K562 (cell line): ENCODE measurements at regions not wholly inside any gene's neighbourhood (a gene's known extent, or its start where the extent isn't known, plus 50 kb on each side); places are given as distances from the start of the nearest gene placed in this dataset.

Experiments
- ARID1B ChIP-seq: fragments of 450-650 bp; IDR thresholded peaks from 2 replicates; pipeline ENCODE4 v1.6.1; 2016; ENCODE audit warnings: antibody characterized with exemption, mild to moderate bottlenecking, inconsistent platforms
- CTCF ChIP-seq, 3 experiments: IDR thresholded peaks in 2 of 3; conservative IDR thresholded peaks in 1 of 3; 2 replicates each; pipeline ENCODE4 v1.5.1; 2011 to 2012; ENCODE audit warnings: low read length in 3 of 3, mild to moderate bottlenecking in 3 of 3, control low read depth in 2 of 3, improper control_type of control experiment in 1 of 3, inconsistent platforms in 1 of 3, low read depth in 1 of 3, mixed read lengths in 1 of 3, moderate library complexity in 1 of 3; ENCODE audit not compliant: insufficient read depth in 2 of 3
- EHMT2 ChIP-seq: fragments of 450-650 bp; IDR thresholded peaks from 2 replicates; pipeline ENCODE4 v1.6.1; 2018; ENCODE audit warnings: antibody characterized with exemption
- ELK3 ChIP-seq: fragments of 450-650 bp; formaldehyde crosslinking; IDR thresholded peaks from 2 replicates; pipeline ENCODE4 v1.4.0; 2020; ENCODE audit warnings: mild to moderate bottlenecking
- PBX2 ChIP-seq, 2 experiments: IDR thresholded peaks in 1 of 2; conservative IDR thresholded peaks in 1 of 2; 2 replicates each; pipeline ENCODE4 v1.6.1; 2016; ENCODE audit warnings: low read depth in 2 of 2, mild to moderate bottlenecking in 1 of 2, missing compliant biosample characterization in 1 of 2, missing genetic modification characterization in 1 of 2, moderate library complexity in 1 of 2
- PYGO2 ChIP-seq: fragments of 450-650 bp; IDR thresholded peaks from 2 replicates; pipeline ENCODE4 v1.6.1; 2016; ENCODE audit warnings: mild to moderate bottlenecking, missing genetic modification characterization, moderate library complexity, missing compliant biosample characterization
- RAD21 ChIP-seq, 2 experiments: fragments of 250-450 bp in 1 of 2; fragments of 450-650 bp in 1 of 2; sonication (Bioruptor Pico) in 1 of 2; formaldehyde crosslinking in 1 of 2; IDR thresholded peaks in 1 of 2; conservative IDR thresholded peaks in 1 of 2; 2 replicates each; pipeline versions ENCODE4 v1.4.0 to v1.8.0; 2020 to 2022; ENCODE audit warnings: mild to moderate bottlenecking in 2 of 2, moderate library complexity in 1 of 2
- TAL1 ChIP-seq: fragments of 450-650 bp; IDR thresholded peaks from 2 replicates; pipeline ENCODE4 v1.6.1; 2016; ENCODE audit warnings: mild to moderate bottlenecking
- TF ChIP-seq, protein P1 (sequence below), 2 experiments: fragments of 450-650 bp; formaldehyde crosslinking in 1 of 2; IDR thresholded peaks; 2 replicates each; pipeline versions ENCODE4 v1.4.0 to v1.6.1; 2014 to 2020; ENCODE audit warnings: mild to moderate bottlenecking in 2 of 2, borderline replicate concordance in 1 of 2, low read depth in 1 of 2

DNA sequence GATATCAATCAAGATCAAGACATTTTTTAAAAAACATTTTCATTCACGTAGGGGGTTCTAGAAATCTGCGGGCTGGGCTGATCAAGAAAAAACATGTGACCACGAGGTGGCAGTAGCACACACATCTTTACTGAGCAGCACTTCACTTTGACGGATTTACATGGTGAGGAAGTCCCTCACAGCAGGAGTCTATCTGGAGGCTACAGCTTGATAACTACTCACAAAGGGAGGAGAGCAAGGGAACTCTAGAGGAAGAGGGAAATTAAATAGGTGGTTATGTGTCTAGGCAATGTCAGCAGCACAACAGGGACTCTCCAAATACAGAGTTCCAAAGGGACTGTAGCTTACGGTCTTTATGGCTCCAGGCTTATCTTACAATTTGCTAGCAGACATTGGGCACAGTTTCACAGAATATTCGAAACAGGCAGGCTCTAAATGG, 248.1 kb downstream of the DPY19L2 start (continued):
- TF ChIP-seq, protein P1, sequence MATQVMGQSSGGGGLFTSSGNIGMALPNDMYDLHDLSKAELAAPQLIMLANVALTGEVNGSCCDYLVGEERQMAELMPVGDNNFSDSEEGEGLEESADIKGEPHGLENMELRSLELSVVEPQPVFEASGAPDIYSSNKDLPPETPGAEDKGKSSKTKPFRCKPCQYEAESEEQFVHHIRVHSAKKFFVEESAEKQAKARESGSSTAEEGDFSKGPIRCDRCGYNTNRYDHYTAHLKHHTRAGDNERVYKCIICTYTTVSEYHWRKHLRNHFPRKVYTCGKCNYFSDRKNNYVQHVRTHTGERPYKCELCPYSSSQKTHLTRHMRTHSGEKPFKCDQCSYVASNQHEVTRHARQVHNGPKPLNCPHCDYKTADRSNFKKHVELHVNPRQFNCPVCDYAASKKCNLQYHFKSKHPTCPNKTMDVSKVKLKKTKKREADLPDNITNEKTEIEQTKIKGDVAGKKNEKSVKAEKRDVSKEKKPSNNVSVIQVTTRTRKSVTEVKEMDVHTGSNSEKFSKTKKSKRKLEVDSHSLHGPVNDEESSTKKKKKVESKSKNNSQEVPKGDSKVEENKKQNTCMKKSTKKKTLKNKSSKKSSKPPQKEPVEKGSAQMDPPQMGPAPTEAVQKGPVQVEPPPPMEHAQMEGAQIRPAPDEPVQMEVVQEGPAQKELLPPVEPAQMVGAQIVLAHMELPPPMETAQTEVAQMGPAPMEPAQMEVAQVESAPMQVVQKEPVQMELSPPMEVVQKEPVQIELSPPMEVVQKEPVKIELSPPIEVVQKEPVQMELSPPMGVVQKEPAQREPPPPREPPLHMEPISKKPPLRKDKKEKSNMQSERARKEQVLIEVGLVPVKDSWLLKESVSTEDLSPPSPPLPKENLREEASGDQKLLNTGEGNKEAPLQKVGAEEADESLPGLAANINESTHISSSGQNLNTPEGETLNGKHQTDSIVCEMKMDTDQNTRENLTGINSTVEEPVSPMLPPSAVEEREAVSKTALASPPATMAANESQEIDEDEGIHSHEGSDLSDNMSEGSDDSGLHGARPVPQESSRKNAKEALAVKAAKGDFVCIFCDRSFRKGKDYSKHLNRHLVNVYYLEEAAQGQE (IDR thresholded peaks at IDR 0.05; ENCODE audit: borderline replicate concordance): peak; percentile 33
- TF ChIP-seq, protein P1 (CRISPR knock-in tag; IDR thresholded peaks at IDR 0.05; ENCODE audit: low read depth): no peak
- TF ChIP-seq CTCF (IDR thresholded peaks at IDR 0.05 in 2 of 3, conservative IDR thresholded peaks at IDR 0.05 in 1 of 3; ENCODE audit: insufficient read depth in 2 of 3, low read depth in 1 of 3, low read length in 3 of 3): peak; percentile 51 to 65 (median 63)
- 0 out of 2 replicates have a peak, but pooled peaks have one; percentile 41 for TF ChIP-seq EHMT2
- no peak for TF ChIP-seq PYGO2 (tag)
- TF ChIP-seq ARID1B: peak; percentile 70
- no peak for TF ChIP-seq ELK3
- peak; percentile 18; the same call in 1 of the 2 replicates for TF ChIP-seq TAL1
- TF ChIP-seq PBX2 (CRISPR knock-in tag; IDR thresholded peaks at IDR 0.05; ENCODE audit: low read depth): no peak
- TF ChIP-seq PBX2 (tag; conservative IDR thresholded peaks at IDR 0.05; ENCODE audit: low read depth): peak; percentile 86
- TF ChIP-seq RAD21 (CRISPR knock-in tag; conservative IDR thresholded peaks at IDR 0.05 in 1 of 2, IDR thresholded peaks at IDR 0.05 in 1 of 2): peak; percentile 42 to 68
- TF ChIP-seq, all 486 proteins: peak for 17
